ENCODE measurements at regions not wholly inside any gene's neighbourhood (a gene's known extent, or its start where the extent isn't known, plus 50 kb on each side); places are given as distances from the start of the nearest gene placed in this dataset.
"Not testable (repeated sequence)": the region's sequence is repeated elsewhere in the genome, so short reads cannot be mapped to it uniquely, and the experiment has no call there.

GRCh38 chr20:48525400-48525799, 302.4 kb downstream of the PREX1 start:
- peaks cover 9% of the 10 kb centered on the region for H3K27me3 Mint-ChIP-seq
- peaks cover 2% of the 10 kb centered on the region for H3K4me1 Mint-ChIP-seq (ENCODE audit: low read depth)
- H3K9me3 Mint-ChIP-seq (ENCODE audit: low read depth), result no peaks in the 10 kb centered on the region
- no peak overlapping the region for H3K27ac Mint-ChIP-seq
- H3K36me3 Mint-ChIP-seq (ENCODE audit: insufficient read depth), result no peaks in the 10 kb centered on the region
- H3K4me3 Mint-ChIP-seq (ENCODE audit: low read depth), result no peak overlapping the region
- DNase-seq (ENCODE audit: low spot score, unreplicated experiment), result no peak
- TF ChIP-seq CTCF (IDR thresholded peaks at IDR 0.05; ENCODE audit: unreplicated experiment), result no peak

- H3K9me3 Mint-ChIP-seq (ENCODE audit: low read depth), result no peaks in the 10 kb centered on the region
- peaks cover 2% of the 10 kb centered on the region for H3K4me1 Mint-ChIP-seq (ENCODE audit: low read depth)
- H3K4me3 Mint-ChIP-seq (ENCODE audit: low read depth), result no peak overlapping the region
- DNase-seq (ENCODE audit: low spot score, unreplicated experiment), result no peak
- H3K27me3 Mint-ChIP-seq, result peaks cover 9% of the 10 kb centered on the region
- no peak for TF ChIP-seq CTCF (IDR thresholded peaks at IDR 0.05; ENCODE audit: unreplicated experiment)
- no peaks in the 10 kb centered on the region for H3K36me3 Mint-ChIP-seq (ENCODE audit: insufficient read depth)
- H3K27ac Mint-ChIP-seq, result no peak overlapping the region
These were observed 303.2 kb downstream of the PREX1 start for GRCh38 chr20:48524582-48524981.

- H3K36me3 Mint-ChIP-seq (ENCODE audit: insufficient read depth), result no peaks in the 10 kb centered on the region
- DNase-seq (ENCODE audit: low spot score, unreplicated experiment), result peak; percentile 62
- no peak overlapping the region for H3K27ac Mint-ChIP-seq
- H3K4me3 Mint-ChIP-seq (ENCODE audit: low read depth), result no peak overlapping the region
- peaks cover 2% of the 10 kb centered on the region for H3K4me1 Mint-ChIP-seq (ENCODE audit: low read depth)
- no peaks in the 10 kb centered on the region for H3K9me3 Mint-ChIP-seq (ENCODE audit: low read depth)
- H3K27me3 Mint-ChIP-seq, result peaks cover 5% of the 10 kb centered on the region
- TF ChIP-seq CTCF (IDR thresholded peaks at IDR 0.05; ENCODE audit: unreplicated experiment), result no peak
These were observed 304.4 kb downstream of the PREX1 start for GRCh38 chr20:48523191-48523995.

GRCh38 chr20:48521121-48521520, 306.7 kb downstream of the PREX1 start:
- H3K4me3 Mint-ChIP-seq (ENCODE audit: low read depth), result no peak overlapping the region
- peaks cover 3% of the 10 kb centered on the region for H3K27me3 Mint-ChIP-seq

GRCh38 chr20:48516196-48516595, 311.6 kb downstream of the PREX1 start:
- not testable (repeated sequence) for DNase-seq (ENCODE audit: low spot score, unreplicated experiment); H3K36me3 Mint-ChIP-seq (ENCODE audit: insufficient read depth); H3K4me1 Mint-ChIP-seq (ENCODE audit: low read depth); H3K27ac Mint-ChIP-seq; H3K9me3 Mint-ChIP-seq (ENCODE audit: low read depth); H3K4me3 Mint-ChIP-seq (ENCODE audit: low read depth)
- H3K27me3 Mint-ChIP-seq, result peaks cover 19% of the 10 kb centered on the region

More at GRCh38 chr20:48521121-48521520, 306.7 kb downstream of the PREX1 start:
- no peaks in the 10 kb centered on the region for H3K9me3 Mint-ChIP-seq (ENCODE audit: low read depth)
- no peak for DNase-seq (ENCODE audit: low spot score, unreplicated experiment)
- TF ChIP-seq CTCF (IDR thresholded peaks at IDR 0.05; ENCODE audit: unreplicated experiment), result no peak
- H3K36me3 Mint-ChIP-seq (ENCODE audit: insufficient read depth), result no peaks in the 10 kb centered on the region
- peaks cover 4% of the 10 kb centered on the region for H3K4me1 Mint-ChIP-seq (ENCODE audit: low read depth)
- H3K27ac Mint-ChIP-seq, result no peak overlapping the region

GRCh38 chr20:48514577-48514976, 313.2 kb downstream of the PREX1 start:
- Mint-ChIP-seq H3K27ac (peak overlapping the region; percentile 67), H3K27me3 (peaks cover 23% of the 10 kb centered on the region)
- not testable (repeated sequence) for H3K9me3 Mint-ChIP-seq (ENCODE audit: low read depth); H3K4me1 Mint-ChIP-seq (ENCODE audit: low read depth); DNase-seq (ENCODE audit: low spot score, unreplicated experiment); H3K36me3 Mint-ChIP-seq (ENCODE audit: insufficient read depth); H3K4me3 Mint-ChIP-seq (ENCODE audit: low read depth)

GRCh38 chr20:48512539-48512938, 315.3 kb downstream of the PREX1 start:
- H3K9me3 Mint-ChIP-seq (ENCODE audit: low read depth); DNase-seq (ENCODE audit: low spot score, unreplicated experiment); H3K36me3 Mint-ChIP-seq (ENCODE audit: insufficient read depth); H3K27ac Mint-ChIP-seq; H3K4me1 Mint-ChIP-seq (ENCODE audit: low read depth); H3K4me3 Mint-ChIP-seq (ENCODE audit: low read depth): not testable (repeated sequence)
- peaks cover 26% of the 10 kb centered on the region for H3K27me3 Mint-ChIP-seq

GRCh38 chr20:48505066-48505465, 322.7 kb downstream of the PREX1 start:
- H3K4me1 Mint-ChIP-seq (ENCODE audit: low read depth); H3K36me3 Mint-ChIP-seq (ENCODE audit: insufficient read depth); H3K4me3 Mint-ChIP-seq (ENCODE audit: low read depth); H3K27ac Mint-ChIP-seq; H3K9me3 Mint-ChIP-seq (ENCODE audit: low read depth); DNase-seq (ENCODE audit: low spot score, unreplicated experiment): not testable (repeated sequence)
- H3K27me3 Mint-ChIP-seq, result peaks cover 22% of the 10 kb centered on the region

All from progenitor cell of endocrine pancreas (in vitro differentiated cells).